ENCODE measurements at regions not wholly inside any gene's neighbourhood (a gene's known extent, or its start where the extent isn't known, plus 50 kb on each side); places are given as distances from the start of the nearest gene placed in this dataset.
"Not testable (repeated sequence)": the region's sequence is repeated elsewhere in the genome, so short reads cannot be mapped to it uniquely, and the experiment has no call there.

DNA sequence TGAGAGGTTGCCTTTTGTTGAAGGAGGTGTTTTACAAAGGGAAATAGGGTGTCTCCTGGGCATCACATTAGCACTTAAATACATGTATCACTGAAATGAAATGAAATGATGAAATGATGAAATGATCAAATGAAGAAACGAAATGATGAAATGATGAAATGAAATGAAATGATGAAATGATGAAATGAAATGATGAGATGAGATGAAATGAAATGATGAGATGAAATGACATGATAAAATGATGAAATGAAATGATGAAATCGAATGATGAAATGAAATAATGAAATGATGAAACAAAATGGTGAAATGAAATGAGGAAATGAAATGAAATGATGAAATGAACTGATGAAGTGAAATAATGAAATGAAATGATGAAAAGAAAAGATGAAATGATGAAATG is 137.6 kb upstream of the ERV3-1 start:
- not testable (repeated sequence) for TF ChIP-seq EZH2 (optimal IDR thresholded peaks at IDR 0.05; ENCODE audit: low read depth, low read length); CTCF (IDR thresholded peaks at IDR 0.05; ENCODE audit: low read length)

Data from MM.1S (cell line).